ENCODE measurements at regions not wholly inside any gene's neighbourhood (a gene's known extent, or its start where the extent isn't known, plus 50 kb on each side); places are given as distances from the start of the nearest gene placed in this dataset.
"Not testable (repeated sequence)": the region's sequence is repeated elsewhere in the genome, so short reads cannot be mapped to it uniquely, and the experiment has no call there.

DNA sequence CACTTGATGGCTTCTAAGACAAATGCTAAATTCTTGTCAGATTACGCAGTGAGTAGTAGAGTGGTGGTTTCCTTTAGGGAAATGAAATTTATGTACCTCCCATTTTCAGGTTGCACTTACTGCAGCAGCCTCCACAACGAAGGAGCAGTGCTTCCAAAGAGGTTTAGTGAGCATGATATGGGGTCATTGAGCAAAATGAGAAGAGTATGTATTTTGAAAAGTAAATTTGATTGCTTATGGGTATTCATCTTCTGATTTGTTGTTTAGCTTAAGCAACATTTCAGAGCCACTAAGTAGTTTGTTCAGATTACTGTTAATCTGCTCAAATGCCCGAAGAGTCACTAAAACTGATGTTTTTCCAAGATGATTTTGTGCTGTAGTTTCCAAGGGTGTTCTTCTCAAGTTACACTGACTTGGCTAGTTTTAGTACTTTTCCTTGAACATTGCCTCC, 493.6 kb downstream of the PCNX1 start:
- intact Hi-C loops (cut with DNase I): loop anchor here (5.0 kb wide), 1 partner anchor 79 kb away; the partner anchor contains the start of gene SIPA1L1

DNA sequence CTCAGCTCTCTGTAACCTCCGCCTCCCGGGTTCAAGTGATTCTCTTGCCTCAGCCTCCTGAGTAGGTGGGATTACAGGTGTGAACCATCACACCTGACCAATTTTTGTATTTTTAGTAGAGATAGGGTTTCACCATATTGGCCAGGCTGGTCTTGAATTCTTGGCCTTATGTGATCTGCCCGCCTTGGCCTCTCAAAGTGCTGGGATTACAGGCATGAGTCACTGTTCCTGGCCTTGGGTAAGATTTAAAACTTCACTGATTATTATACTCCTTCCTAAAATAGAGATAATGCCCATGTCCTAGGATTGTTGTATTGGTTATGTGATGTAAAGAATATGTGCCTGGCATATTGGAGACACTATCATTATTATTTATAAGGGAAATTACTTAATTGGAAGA, 495.2 kb downstream of the PCNX1 start:
- DNase-seq, H3K9me3 ChIP-seq, H3K36me3 ChIP-seq, H3K4me3 ChIP-seq, H3K27ac ChIP-seq, H3K27me3 ChIP-seq: not testable (repeated sequence)
- intact Hi-C loops (cut with DNase I): loop anchor here (5.0 kb wide), 1 partner anchor 80 kb away; the partner anchor contains the start of gene SIPA1L1
- 93 to 95% methylated on average over 3 of the region's 3 CpGs for WGBS, 2 donors
- H3K4me1 ChIP-seq: peaks cover 0 to 18% (median 3%) of the 10 kb centered on the region in 4 donors

More for the DNA sequence above, 493.6 kb downstream of the PCNX1 start:
- no peak overlapping the region for H3K4me3 ChIP-seq
- TF ChIP-seq EP300 (IDR thresholded peaks at IDR 0.05): no peak
- TF ChIP-seq, protein P1, sequence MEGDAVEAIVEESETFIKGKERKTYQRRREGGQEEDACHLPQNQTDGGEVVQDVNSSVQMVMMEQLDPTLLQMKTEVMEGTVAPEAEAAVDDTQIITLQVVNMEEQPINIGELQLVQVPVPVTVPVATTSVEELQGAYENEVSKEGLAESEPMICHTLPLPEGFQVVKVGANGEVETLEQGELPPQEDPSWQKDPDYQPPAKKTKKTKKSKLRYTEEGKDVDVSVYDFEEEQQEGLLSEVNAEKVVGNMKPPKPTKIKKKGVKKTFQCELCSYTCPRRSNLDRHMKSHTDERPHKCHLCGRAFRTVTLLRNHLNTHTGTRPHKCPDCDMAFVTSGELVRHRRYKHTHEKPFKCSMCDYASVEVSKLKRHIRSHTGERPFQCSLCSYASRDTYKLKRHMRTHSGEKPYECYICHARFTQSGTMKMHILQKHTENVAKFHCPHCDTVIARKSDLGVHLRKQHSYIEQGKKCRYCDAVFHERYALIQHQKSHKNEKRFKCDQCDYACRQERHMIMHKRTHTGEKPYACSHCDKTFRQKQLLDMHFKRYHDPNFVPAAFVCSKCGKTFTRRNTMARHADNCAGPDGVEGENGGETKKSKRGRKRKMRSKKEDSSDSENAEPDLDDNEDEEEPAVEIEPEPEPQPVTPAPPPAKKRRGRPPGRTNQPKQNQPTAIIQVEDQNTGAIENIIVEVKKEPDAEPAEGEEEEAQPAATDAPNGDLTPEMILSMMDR (IDR thresholded peaks at IDR 0.05): no peak
- TF ChIP-seq POLR2A (IDR thresholded peaks at IDR 0.05): no peak
- no peak for TF ChIP-seq POLR2AphosphoS5 (IDR thresholded peaks at IDR 0.05)
- peak overlapping the region in 1 of 4 donors; percentile 19 for H3K27ac ChIP-seq
- WGBS, 2 donors: 58 to 75% methylated on average over 3 of the region's 3 CpGs
- H3K9me3 ChIP-seq: no peaks in the 10 kb centered on the region
- no peaks in the 10 kb centered on the region for H3K27me3 ChIP-seq
- no peaks in the 10 kb centered on the region for H3K36me3 ChIP-seq
- DNase-seq: no peak
- H3K4me1 ChIP-seq: peaks cover 0 to 18% (median 3%) of the 10 kb centered on the region in 4 donors

DNA sequence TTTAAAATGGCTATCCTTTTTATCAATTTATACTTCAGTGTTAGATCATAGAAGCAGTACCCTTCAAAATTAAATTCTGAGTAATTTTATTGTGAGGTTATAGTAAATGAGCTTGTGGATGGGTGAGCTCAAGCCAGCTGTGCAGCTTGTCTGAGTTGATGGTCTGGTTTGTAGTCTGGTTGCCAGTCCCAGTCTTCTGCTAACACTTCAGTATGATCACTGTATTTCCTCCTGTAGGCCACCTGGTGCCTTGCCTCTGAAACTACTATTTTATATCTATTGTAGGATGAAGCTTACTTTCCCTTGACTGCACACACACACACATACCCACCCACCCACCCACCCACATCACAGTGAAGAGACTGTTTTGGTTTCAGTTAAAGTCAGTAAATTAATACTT, 496.4 kb downstream of the PCNX1 start:
- intact Hi-C loops (cut with DNase I): loop anchor here (5.0 kb wide), 1 partner anchor 81 kb away; the partner anchor contains the start of gene SIPA1L1

DNA sequence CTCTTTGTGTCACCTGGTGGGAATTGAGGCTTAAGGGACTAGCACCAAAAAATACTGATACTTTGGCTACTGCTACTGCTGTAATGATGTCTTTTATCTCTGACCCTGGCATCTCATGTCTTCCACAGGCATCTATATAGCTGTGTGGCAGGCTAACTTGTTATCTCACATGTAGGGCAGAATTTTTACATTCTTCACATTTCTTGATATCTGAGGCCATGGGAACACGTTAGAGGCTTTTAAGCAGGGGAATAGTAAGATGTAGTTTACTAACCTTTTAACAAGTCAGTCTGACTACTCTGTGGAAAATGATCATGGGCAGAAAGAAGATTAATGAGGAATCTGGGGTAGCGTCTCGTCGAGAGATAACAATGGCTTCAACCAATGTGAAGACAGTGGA, 498.4 kb downstream of the PCNX1 start:
- Histone ChIP-seq H3K4me3 (no peak overlapping the region), H3K27me3 (no peaks in the 10 kb centered on the region), H3K4me1 (peaks cover 0 to 22% (median 6%) of the 10 kb centered on the region in 4 donors), H3K9me3 (no peaks in the 10 kb centered on the region), H3K36me3 (no peaks in the 10 kb centered on the region), H3K27ac (no peak overlapping the region)
- 96 to 99% methylated on average over 4 of the region's 4 CpGs for WGBS, 2 donors
- TF ChIP-seq POLR2AphosphoS5 (IDR thresholded peaks at IDR 0.05) (no peak), POLR2A (IDR thresholded peaks at IDR 0.05) (no peak), EP300 (IDR thresholded peaks at IDR 0.05) (no peak)
- TF ChIP-seq, protein P1 (IDR thresholded peaks at IDR 0.05): no peak
- DNase-seq: no peak
- intact Hi-C loops (cut with DNase I): no loop called here

More for the DNA sequence above, 496.4 kb downstream of the PCNX1 start:
- H3K27ac ChIP-seq: no peak overlapping the region
- no peaks in the 10 kb centered on the region for H3K27me3 ChIP-seq
- no peak for DNase-seq
- TF ChIP-seq POLR2A (IDR thresholded peaks at IDR 0.05): no peak
- no peak for TF ChIP-seq POLR2AphosphoS5 (IDR thresholded peaks at IDR 0.05)
- TF ChIP-seq, protein P1 (IDR thresholded peaks at IDR 0.05): no peak
- no peak for TF ChIP-seq EP300 (IDR thresholded peaks at IDR 0.05)
- peaks cover 0 to 23% (median 4%) of the 10 kb centered on the region in 4 donors for H3K4me1 ChIP-seq
- H3K4me3 ChIP-seq: no peak overlapping the region
- H3K36me3 ChIP-seq: no peaks in the 10 kb centered on the region
- H3K9me3 ChIP-seq: no peaks in the 10 kb centered on the region

DNA sequence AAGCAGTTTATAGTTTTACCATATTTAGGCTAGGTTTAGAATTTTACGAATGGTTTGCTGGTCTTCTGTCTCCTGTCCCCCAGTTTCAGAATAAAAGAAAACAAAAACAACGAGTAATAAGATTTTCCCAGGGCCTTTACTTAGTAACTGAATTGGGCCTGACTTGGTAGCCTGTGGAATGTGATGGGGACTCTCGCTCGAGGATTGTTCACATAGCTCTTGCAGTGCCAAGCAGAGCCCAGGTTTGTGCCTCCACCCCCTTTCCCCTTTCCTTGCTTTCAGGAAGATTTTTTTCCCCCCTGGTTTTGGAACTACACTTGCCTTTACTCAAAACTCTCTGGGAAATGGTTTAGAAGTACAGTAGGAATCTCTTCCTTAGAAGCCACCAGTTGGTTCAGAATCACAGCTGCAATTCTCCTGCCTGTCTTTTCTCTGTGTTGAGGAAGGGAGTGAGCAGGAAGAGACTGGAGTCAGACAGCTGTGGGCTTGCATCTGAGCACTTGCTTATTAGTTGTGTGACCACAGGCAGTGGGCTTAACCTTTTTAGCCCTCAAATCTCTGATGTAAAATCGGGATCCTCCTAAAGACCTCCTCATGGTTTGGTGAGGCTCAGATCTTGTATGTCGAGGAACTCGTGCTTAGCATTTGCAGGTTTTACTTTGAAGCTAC, 501.2 kb downstream of the PCNX1 start:
- WGBS, 2 donors: 94 to 96% methylated on average over 7 of the region's 7 CpGs
- Histone ChIP-seq H3K4me1 (peaks cover 0 to 30% (median 16%) of the 10 kb centered on the region in 4 donors), H3K27me3 (no peaks in the 10 kb centered on the region), H3K36me3 (no peaks in the 10 kb centered on the region), H3K27ac (peak overlapping the region in 1 of 4 donors; percentile 34), H3K9me3 (no peaks in the 10 kb centered on the region), H3K4me3 (no peak overlapping the region)
- DNase-seq: no peak
- intact Hi-C loops (cut with DNase I): no loop called here
- no peak for TF ChIP-seq POLR2A (IDR thresholded peaks at IDR 0.05)
- TF ChIP-seq, protein P1 (IDR thresholded peaks at IDR 0.05): no peak
- TF ChIP-seq EP300 (IDR thresholded peaks at IDR 0.05): no peak
- TF ChIP-seq POLR2AphosphoS5 (IDR thresholded peaks at IDR 0.05): no peak

Measured in sigmoid colon (tissue), 6 donors.